NCI-H187 (cell line): ENCODE measurements at regions not wholly inside any gene's neighbourhood (a gene's known extent, or its start where the extent isn't known, plus 50 kb on each side); places are given as distances from the start of the nearest gene placed in this dataset.
"Not testable (repeated sequence)": the region's sequence is repeated elsewhere in the genome, so short reads cannot be mapped to it uniquely, and the experiment has no call there.

Experiments
- DNase-seq, 2 experiments: peaks; one replicate each; lab custom pipeline; 2025; lab: John Stamatoyannopoulos, UW

- no peak for DNase-seq
Measured at GRCh38 chr6:149239573-149240209, 77.8 kb upstream of the TAB2 start.

- DNase-seq, result no peak
Measured at GRCh38 chr6:149242883-149243282, 74.6 kb upstream of the TAB2 start.

GRCh38 chr6:149244105-149244504 is 73.4 kb upstream of the TAB2 start:
- DNase-seq, result no peak

GRCh38 chr6:149246691-149247384 is 70.7 kb upstream of the TAB2 start:
- DNase-seq, result no peak

- no peak for DNase-seq
Measured at GRCh38 chr6:149247385-149247763, 70.1 kb upstream of the TAB2 start.

- DNase-seq, result not testable (repeated sequence)
Measured at GRCh38 chr6:149248263-149248662, 69.2 kb upstream of the TAB2 start.

- DNase-seq, result no peak
Measured at GRCh38 chr6:149248693-149249369, 68.7 kb upstream of the TAB2 start.

- no peak for DNase-seq
Measured at GRCh38 chr6:149249370-149250357, 67.8 kb upstream of the TAB2 start.

- DNase-seq, result no peak
Measured at GRCh38 chr6:149250951-149251350, 66.6 kb upstream of the TAB2 start.

- no peak for DNase-seq
Measured at GRCh38 chr6:149252622-149253021, 64.9 kb upstream of the TAB2 start.

- DNase-seq, result no peak
Measured at GRCh38 chr6:149254253-149254652, 63.3 kb upstream of the TAB2 start.

- no peak for DNase-seq
Measured at GRCh38 chr6:149259753-149260152, 57.8 kb upstream of the TAB2 start.

- no peak for DNase-seq
Measured at GRCh38 chr6:149260214-149260874, 57.2 kb upstream of the TAB2 start.

GRCh38 chr6:149261364-149262040 is 56.0 kb upstream of the TAB2 start:
- no peak for DNase-seq

GRCh38 chr6:149263321-149263720 is 54.2 kb upstream of the TAB2 start:
- no peak for DNase-seq

- DNase-seq, result no peak
Measured at GRCh38 chr6:149264629-149265028, 52.9 kb upstream of the TAB2 start.

GRCh38 chr6:149265945-149266344 is 51.6 kb upstream of the TAB2 start:
- no peak for DNase-seq

- no peak for DNase-seq
Measured at GRCh38 chr6:149266659-149267058, 50.9 kb upstream of the TAB2 start.

GRCh38 chr6:149267072-149267471 is 50.4 kb upstream of the TAB2 start:
- DNase-seq, result no peak

GRCh38 chr6:149267513-149268043 is 49.9 kb upstream of the TAB2 start:
- DNase-seq, result no peak
